Esophagus squamous epithelium (tissue), 5 donors: ENCODE measurements at regions not wholly inside any gene's neighbourhood (a gene's known extent, or its start where the extent isn't known, plus 50 kb on each side); places are given as distances from the start of the nearest gene placed in this dataset.
A peak's percentile ranks its signal among the peaks of the same experiment; 100 is the strongest.

Experiments
- DNase-seq: peaks from one replicate; lab custom pipeline; 2025; lab: John Stamatoyannopoulos, UW
- H3K27ac ChIP-seq, 4 donors: fragments of 200-600 bp; sonication (generic); one replicate each; pipeline ENCODE4 v1.5.1; 2016 to 2019; ENCODE audit warnings: mild to moderate bottlenecking in 1 of 4
- H3K27me3 ChIP-seq, 4 donors: fragments of 200-600 bp; sonication (generic); 1 replicate in 3 of 4; 2 replicates in 1 of 4; pipeline versions ENCODE4 v1.5.1 to v1.6.0; 2017 to 2021; ENCODE audit warnings: antibody characterized with exemption in 1 of 4
- H3K36me3 ChIP-seq, 3 donors: fragments of 200-600 bp; sonication (generic); one replicate each; pipeline ENCODE4 v1.5.1; 2016 to 2019
- H3K4me1 ChIP-seq, 3 donors: fragments of 200-600 bp; sonication (generic); one replicate each; pipeline ENCODE4 v1.5.1; 2017 to 2019
- H3K4me3 ChIP-seq, 4 donors: fragments of 200-600 bp; sonication (generic); 1 replicate in 3 of 4; 2 replicates in 1 of 4; pipeline ENCODE4 v1.5.1; 2016 to 2019; ENCODE audit warnings: mild to moderate bottlenecking in 2 of 4, moderate library complexity in 1 of 4
- H3K9me3 ChIP-seq, 3 donors: fragments of 200-600 bp; sonication (generic); one replicate each; pipeline ENCODE4 v1.5.1; 2016 to 2019
- CTCF ChIP-seq, 6 experiments: fragments of 450-650 bp in 4 of 6; fragments of 200-600 bp in 2 of 6; sonication (generic) in 2 of 6; IDR thresholded peaks; one replicate each; pipeline ENCODE4 v1.5.1; 2016 to 2019; ENCODE audit warnings: antibody characterized with exemption in 6 of 6, mild to moderate bottlenecking in 4 of 6, moderate library complexity in 4 of 6
- POLR2A ChIP-seq, 4 donors: fragments of 450-650 bp; IDR thresholded peaks; one replicate each; pipeline ENCODE4 v1.6.1; 2017; ENCODE audit warnings: antibody characterized with exemption in 4 of 4, mild to moderate bottlenecking in 4 of 4, moderate library complexity in 3 of 4
- WGBS, 2 donors: methylation state at CpG; one replicate each; pipeline ENCODE4 v1.1.5; 2018; 5-methylcytosine and 5-hydroxymethylcytosine counted together
- intact Hi-C: fragments of 100-400 bp; cut with DNase I; formaldehyde crosslinking; loops from one replicate; pipeline ENCODE4 v1.15.0; 2022
- donor health status: DM: yes; HTN: yes; CAD: no.

GRCh38 chr2:9756692-9757250, 86.5 kb upstream of the TAF1B start:
- peaks cover 39 to 84% (median 60%) of the 10 kb centered on the region in 3 donors for H3K4me1 ChIP-seq
- intact Hi-C loops, result no loop called here
- no peak for DNase-seq

GRCh38 chr2:9757501-9758264, 85.6 kb upstream of the TAF1B start:
- H3K36me3 ChIP-seq, result no peaks in the 10 kb centered on the region
- peaks cover 39 to 75% (median 53%) of the 10 kb centered on the region in 3 donors for H3K4me1 ChIP-seq
- intact Hi-C loops, result no loop called here
- no peaks in the 10 kb centered on the region for H3K9me3 ChIP-seq
- H3K27ac ChIP-seq, result peak overlapping the region; percentile 62 to 96 (median 86)
- 14 to 24% methylated on average over 14 to 19 of the region's 27 CpGs for WGBS, 2 donors
- no peak for DNase-seq
- peaks cover 0 to 13% (median 0%) of the 10 kb centered on the region in 4 donors for H3K27me3 ChIP-seq
- TF ChIP-seq CTCF (IDR thresholded peaks at IDR 0.05), result no peak
- TF ChIP-seq POLR2A (IDR thresholded peaks at IDR 0.05), result no peak
- peak overlapping the region in 3 of 4 donors; percentile 13 to 53 (median 31) for H3K4me3 ChIP-seq

More at GRCh38 chr2:9756692-9757250, 86.5 kb upstream of the TAF1B start:
- Histone ChIP-seq H3K4me3 (no peak overlapping the region), H3K9me3 (no peaks in the 10 kb centered on the region), H3K36me3 (no peaks in the 10 kb centered on the region), H3K27me3 (peaks cover 0 to 13% (median 0%) of the 10 kb centered on the region in 4 donors), H3K27ac (peak overlapping the region; percentile 73 to 96 (median 86))
- TF ChIP-seq POLR2A (IDR thresholded peaks at IDR 0.05) (no peak), CTCF (IDR thresholded peaks at IDR 0.05) (no peak)
- WGBS, 2 donors, result 30 to 53% methylated on average over 5 of the region's 11 CpGs

GRCh38 chr2:9758741-9759140, 84.5 kb upstream of the TAF1B start:
- intact Hi-C loops, result no loop called here
- peak overlapping the region; percentile 62 to 96 (median 86) for H3K27ac ChIP-seq
- no peak for DNase-seq
- TF ChIP-seq POLR2A (IDR thresholded peaks at IDR 0.05) (no peak), CTCF (IDR thresholded peaks at IDR 0.05) (peak in 2 of 6 experiments; percentile 34 to 47)
- no peak overlapping the region for H3K4me3 ChIP-seq
- no peaks in the 10 kb centered on the region for H3K36me3 ChIP-seq
- 36 to 61% methylated on average over 4 to 5 of the region's 5 CpGs for WGBS, 2 donors
- peaks cover 0 to 9% (median 0%) of the 10 kb centered on the region in 4 donors for H3K27me3 ChIP-seq
- H3K4me1 ChIP-seq, result peaks cover 34 to 68% (median 42%) of the 10 kb centered on the region in 3 donors
- H3K9me3 ChIP-seq, result no peaks in the 10 kb centered on the region

GRCh38 chr2:9760069-9760901, 83.0 kb upstream of the TAF1B start:
- no peak for DNase-seq
- Histone ChIP-seq H3K4me3 (no peak overlapping the region), H3K27me3 (peaks cover 0 to 6% (median 0%) of the 10 kb centered on the region in 4 donors), H3K9me3 (no peaks in the 10 kb centered on the region), H3K36me3 (no peaks in the 10 kb centered on the region), H3K27ac (no peak overlapping the region), H3K4me1 (peaks cover 23 to 65% (median 39%) of the 10 kb centered on the region in 3 donors)
- TF ChIP-seq CTCF (IDR thresholded peaks at IDR 0.05) (no peak), POLR2A (IDR thresholded peaks at IDR 0.05) (no peak)
- 67 to 77% methylated on average over 4 of the region's 4 CpGs for WGBS, 2 donors
- intact Hi-C loops, result no loop called here
